Right lobe of liver (tissue), 6 donors: ENCODE measurements at regions not wholly inside any gene's neighbourhood (a gene's known extent, or its start where the extent isn't known, plus 50 kb on each side); places are given as distances from the start of the nearest gene placed in this dataset.

Source experiments
- ATAC-seq, 4 donors: fragments of 200-7000 bp; cut with Tn5 transposase; one replicate each; pipeline ENCODE4 v1.9.1; 2020; ENCODE audit warnings: mild to moderate bottlenecking in 4 of 4, moderate library complexity in 4 of 4
- DNase-seq, 3 donors: peaks; one replicate each; pipeline ENCODE4 v3.0.0-alpha.2; 2020
- H3K27ac ChIP-seq, 3 donors: fragments of 200-600 bp; one replicate each; pipeline ENCODE4 v1.8.0; 2022
- H3K27me3 ChIP-seq, 2 donors: fragments of 200-600 bp; one replicate each; pipeline ENCODE4 v1.8.0; 2022
- H3K36me3 ChIP-seq, 4 donors: fragments of 200-600 bp; sonication (generic) in 1 of 4; one replicate each; pipeline versions ENCODE4 v1.5.1 to v1.8.0; 2017 to 2022; ENCODE audit warnings: control low read depth in 1 of 4
- H3K4me1 ChIP-seq, 4 donors: fragments of 200-600 bp; sonication (generic) in 1 of 4; one replicate each; pipeline versions ENCODE4 v1.5.1 to v1.8.0; 2017 to 2022; ENCODE audit warnings: control low read depth in 1 of 4
- H3K4me3 ChIP-seq, 3 donors: fragments of 200-600 bp; one replicate each; pipeline ENCODE4 v1.8.0; 2022
- H3K9me3 ChIP-seq, 4 donors: fragments of 200-600 bp; sonication (generic) in 1 of 4; one replicate each; pipeline versions ENCODE4 v1.5.1 to v1.8.0; 2017 to 2022; ENCODE audit warnings: control low read depth in 1 of 4
- POLR2A ChIP-seq: fragments of 450-650 bp; IDR thresholded peaks from one replicate; pipeline ENCODE4 v1.6.1; 2017; ENCODE audit warnings: antibody characterized with exemption, mild to moderate bottlenecking
- WGBS: methylation state at CpG from one replicate; pipeline ENCODE4 v1.1.6; 2018; ENCODE audit warnings: low coverage, low lambda C conversion rate; ENCODE audit not compliant: insufficient coverage; ENCODE audit errors: missing lambda C conversion rate; 5-methylcytosine and 5-hydroxymethylcytosine counted together
- intact Hi-C, 2 donors: fragments of 100-400 bp; cut with DNase I; formaldehyde crosslinking; loops; one replicate each; pipeline versions ENCODE4 v1.11.2 to v1.14.1; 2022
- TF ChIP-seq, protein P1 (sequence below), 4 donors: fragments of 200-600 bp in 3 of 4; fragments of 450-650 bp in 1 of 4; IDR thresholded peaks; one replicate each; pipeline versions ENCODE4 v1.5.1 to v1.8.0; 2016 to 2022; ENCODE audit warnings: antibody characterized with exemption in 4 of 4, mild to moderate bottlenecking in 2 of 4
- donor health status: DM: no; HTN: yes; CAD: no.
- donor health status: DM: no; HTN: no; CAD: no.
- donor health status: DM: no; HTN: no; CAD: no.
- donor health status: DM: no; HTN: yes; CAD: no.
- donor health status: DM: no; HTN: yes; CAD: no.

DNA sequence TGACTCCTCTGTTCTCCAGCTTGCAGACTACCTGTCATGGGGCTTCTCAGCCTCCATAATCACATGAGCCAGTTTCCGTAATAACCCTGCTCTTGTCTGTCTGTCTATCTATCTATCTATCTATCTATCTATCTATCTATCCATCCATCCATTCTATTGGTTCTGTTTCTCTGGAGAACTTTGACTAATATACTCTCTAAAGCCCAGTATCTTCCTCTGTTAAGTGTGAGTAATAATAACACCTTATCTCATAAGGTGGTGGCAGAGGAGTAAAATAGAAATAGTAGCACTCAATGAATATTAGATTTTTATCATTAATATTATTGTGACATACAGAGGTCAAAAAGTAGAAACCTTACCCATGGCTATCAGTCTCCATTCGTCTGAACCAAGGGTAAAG is 177.9 kb upstream of the PGRMC2 start:
- no peaks in the 10 kb centered on the region for H3K9me3 ChIP-seq
- no peak for ATAC-seq
- H3K4me3 ChIP-seq, result no peak overlapping the region
- H3K27ac ChIP-seq, result no peak overlapping the region
- TF ChIP-seq, protein P1, sequence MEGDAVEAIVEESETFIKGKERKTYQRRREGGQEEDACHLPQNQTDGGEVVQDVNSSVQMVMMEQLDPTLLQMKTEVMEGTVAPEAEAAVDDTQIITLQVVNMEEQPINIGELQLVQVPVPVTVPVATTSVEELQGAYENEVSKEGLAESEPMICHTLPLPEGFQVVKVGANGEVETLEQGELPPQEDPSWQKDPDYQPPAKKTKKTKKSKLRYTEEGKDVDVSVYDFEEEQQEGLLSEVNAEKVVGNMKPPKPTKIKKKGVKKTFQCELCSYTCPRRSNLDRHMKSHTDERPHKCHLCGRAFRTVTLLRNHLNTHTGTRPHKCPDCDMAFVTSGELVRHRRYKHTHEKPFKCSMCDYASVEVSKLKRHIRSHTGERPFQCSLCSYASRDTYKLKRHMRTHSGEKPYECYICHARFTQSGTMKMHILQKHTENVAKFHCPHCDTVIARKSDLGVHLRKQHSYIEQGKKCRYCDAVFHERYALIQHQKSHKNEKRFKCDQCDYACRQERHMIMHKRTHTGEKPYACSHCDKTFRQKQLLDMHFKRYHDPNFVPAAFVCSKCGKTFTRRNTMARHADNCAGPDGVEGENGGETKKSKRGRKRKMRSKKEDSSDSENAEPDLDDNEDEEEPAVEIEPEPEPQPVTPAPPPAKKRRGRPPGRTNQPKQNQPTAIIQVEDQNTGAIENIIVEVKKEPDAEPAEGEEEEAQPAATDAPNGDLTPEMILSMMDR (IDR thresholded peaks at IDR 0.05), result no peak
- TF ChIP-seq POLR2A, result no peak
- no peaks in the 10 kb centered on the region for H3K27me3 ChIP-seq
- H3K4me1 ChIP-seq, result no peaks in the 10 kb centered on the region
- DNase-seq, result no peak
- intact Hi-C loops, result no loop called here
- H3K36me3 ChIP-seq, result no peaks in the 10 kb centered on the region
- WGBS, result 42% methylated on average over 2 of the region's 2 CpGs

DNA sequence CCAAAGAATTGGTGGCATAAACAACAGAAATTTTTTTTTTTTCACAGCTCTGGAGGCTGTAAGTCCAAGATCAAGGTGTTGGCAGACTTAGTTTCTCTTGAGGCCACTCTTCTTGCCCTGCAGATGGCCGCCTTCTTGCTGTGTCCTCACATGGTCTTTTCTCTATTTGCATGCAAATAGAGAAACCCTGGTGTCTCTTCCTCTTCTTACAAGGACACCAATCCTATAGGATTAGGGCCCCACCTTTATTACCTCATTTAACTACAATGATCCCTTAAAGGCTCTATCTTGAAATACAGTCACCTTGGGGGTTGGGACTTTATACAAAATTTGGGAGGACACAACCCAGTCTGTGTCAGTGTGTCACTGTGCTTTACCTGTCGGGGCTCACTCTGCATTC is 175.4 kb upstream of the PGRMC2 start:
- no peak overlapping the region for H3K4me3 ChIP-seq
- ATAC-seq (no peak), DNase-seq (no peak)
- intact Hi-C loops, result no loop called here
- no peaks in the 10 kb centered on the region for H3K27me3 ChIP-seq
- H3K4me1 ChIP-seq, result no peaks in the 10 kb centered on the region
- WGBS, result 93% methylated on average over 2 of the region's 2 CpGs
- no peaks in the 10 kb centered on the region for H3K36me3 ChIP-seq
- no peaks in the 10 kb centered on the region for H3K9me3 ChIP-seq
- no peak overlapping the region for H3K27ac ChIP-seq
- TF ChIP-seq POLR2A, result no peak
- TF ChIP-seq, protein P1 (IDR thresholded peaks at IDR 0.05), result no peak

DNA sequence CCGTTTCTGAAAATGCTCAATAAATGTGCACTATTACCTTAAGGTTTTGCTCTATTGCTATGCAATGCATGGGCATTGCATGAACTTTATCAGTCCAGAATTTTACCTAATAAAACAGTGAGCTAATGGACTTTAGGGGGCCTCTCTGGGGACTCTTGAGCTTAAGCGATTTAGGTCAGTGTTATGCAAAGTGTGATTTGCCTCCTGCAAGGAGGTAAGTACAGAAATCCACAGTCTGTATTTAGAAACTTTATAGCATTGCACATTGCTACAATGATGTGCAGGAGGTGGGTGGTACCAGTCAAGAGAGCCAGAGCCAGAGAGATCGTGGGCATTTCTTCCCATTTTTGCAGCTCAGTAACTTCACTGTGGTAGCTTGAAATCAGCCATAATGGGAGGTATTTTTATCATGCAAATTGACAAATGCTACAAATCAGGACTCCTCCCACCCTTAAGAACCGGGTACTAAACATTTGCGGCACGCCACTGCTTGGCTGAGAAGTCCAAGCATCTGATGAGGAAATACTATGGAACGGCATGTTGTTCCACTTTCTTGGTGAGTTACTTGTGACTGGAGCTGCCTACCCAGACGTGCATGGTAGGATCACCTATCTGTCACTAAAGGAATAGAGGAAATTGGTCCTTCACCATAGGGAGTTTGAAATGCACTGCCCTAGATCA is 174.6 kb upstream of the PGRMC2 start:
- Histone ChIP-seq H3K4me1 (no peaks in the 10 kb centered on the region), H3K4me3 (no peak overlapping the region), H3K27me3 (no peaks in the 10 kb centered on the region), H3K36me3 (no peaks in the 10 kb centered on the region), H3K27ac (no peak overlapping the region), H3K9me3 (no peaks in the 10 kb centered on the region)
- TF ChIP-seq, protein P1 (IDR thresholded peaks at IDR 0.05), result no peak
- no peak for TF ChIP-seq POLR2A
- intact Hi-C loops, result no loop called here
- DNase-seq, result no peak
- ATAC-seq, result no peak
- 77% methylated on average over 5 of the region's 8 CpGs for WGBS

DNA sequence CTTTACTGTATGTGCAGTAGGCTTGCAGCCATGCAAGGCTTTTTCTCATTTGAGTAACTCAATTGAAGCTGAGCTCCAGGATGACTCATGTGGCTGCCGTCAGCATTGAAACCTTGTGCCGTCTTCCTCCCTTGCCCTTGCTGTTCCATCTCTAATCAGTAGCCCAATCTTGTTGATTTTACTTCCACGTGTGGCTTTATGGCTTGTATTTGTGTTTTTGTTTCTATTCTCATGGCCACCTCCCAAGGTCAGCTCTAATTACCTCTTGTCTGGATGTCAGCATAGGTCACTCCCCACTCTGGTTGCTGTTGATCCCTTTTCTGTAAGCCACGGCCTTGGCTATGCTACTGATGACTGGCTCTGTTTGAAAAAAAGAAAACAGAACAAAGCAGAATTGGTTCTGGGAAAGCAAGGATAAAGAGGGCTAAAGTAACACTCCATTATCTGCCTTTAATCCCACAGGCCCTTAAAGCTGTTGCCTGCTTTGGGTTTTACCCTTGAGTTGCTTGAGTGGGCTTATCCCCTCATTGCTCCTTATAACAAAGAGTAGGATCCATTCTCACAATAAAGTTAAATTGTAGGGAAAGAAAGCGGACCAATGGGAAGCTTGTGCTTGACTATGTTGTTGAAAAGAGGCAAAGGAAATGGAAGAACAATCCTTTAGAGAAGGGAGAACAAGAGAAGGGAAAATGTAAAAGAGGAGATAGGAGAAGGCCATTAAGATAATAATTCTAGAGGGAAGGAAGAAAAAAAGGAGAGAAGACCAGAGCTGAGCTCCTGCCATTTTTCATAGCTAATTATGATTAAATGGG is 173.9 kb upstream of the PGRMC2 start:
- H3K27me3 ChIP-seq, result no peaks in the 10 kb centered on the region
- no peak overlapping the region for H3K27ac ChIP-seq
- H3K4me1 ChIP-seq, result no peaks in the 10 kb centered on the region
- no peaks in the 10 kb centered on the region for H3K36me3 ChIP-seq
- DNase-seq (no peak), ATAC-seq (no peak)
- WGBS, result 68% methylated on average over 5 of the region's 5 CpGs
- no peak overlapping the region for H3K4me3 ChIP-seq
- no peaks in the 10 kb centered on the region for H3K9me3 ChIP-seq
- TF ChIP-seq, protein P1 (IDR thresholded peaks at IDR 0.05), result no peak
- no peak for TF ChIP-seq POLR2A
- intact Hi-C loops, result no loop called here
